DMS79 treated with DMSO at 0.1 percent for 48 hours (cell line): ENCODE measurements at regions not wholly inside any gene's neighbourhood (a gene's known extent, or its start where the extent isn't known, plus 50 kb on each side); places are given as distances from the start of the nearest gene placed in this dataset.

Experiments used
- DNase-seq: peaks from one replicate; lab custom pipeline; 2025; lab: John Stamatoyannopoulos, UW

DNA sequence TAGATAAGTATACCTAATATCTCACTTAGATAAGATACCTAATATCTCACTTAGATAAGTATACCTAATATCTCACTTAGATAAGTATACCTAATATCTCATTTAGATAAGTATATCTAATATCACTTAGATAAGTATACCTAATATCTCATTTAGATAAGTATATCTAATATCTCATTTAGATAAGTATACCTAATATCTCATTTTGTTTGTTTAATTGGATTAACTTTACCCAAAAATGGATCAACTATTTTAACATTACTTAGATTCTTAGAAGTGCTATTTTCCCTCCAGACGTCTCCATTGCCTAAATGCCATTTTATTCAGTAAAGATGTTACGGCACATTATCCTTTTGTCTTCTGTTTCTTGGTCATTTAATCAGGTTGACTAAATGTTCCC lies 346.4 kb downstream of the CHRM3 start:
- DNase-seq: no peak

DNA sequence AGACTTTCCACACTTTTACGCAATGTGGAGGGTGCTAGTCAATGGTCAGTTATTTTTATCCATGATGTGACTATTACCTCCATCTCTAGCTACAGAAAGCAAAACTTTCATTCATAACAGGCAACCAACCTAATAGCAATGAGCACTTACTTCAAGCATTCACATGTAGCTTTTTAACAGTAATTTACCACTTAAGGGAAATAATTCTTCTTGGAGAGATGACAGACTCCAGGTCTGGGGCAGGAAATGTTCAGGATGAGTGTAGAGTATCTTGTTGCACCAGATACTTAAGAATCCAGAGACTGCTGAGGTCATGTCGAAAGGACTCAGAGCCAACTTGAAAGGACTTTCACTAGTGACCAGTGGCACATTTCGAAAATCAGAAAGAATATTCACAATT lies 347.6 kb downstream of the CHRM3 start:
- no peak for DNase-seq

DNA sequence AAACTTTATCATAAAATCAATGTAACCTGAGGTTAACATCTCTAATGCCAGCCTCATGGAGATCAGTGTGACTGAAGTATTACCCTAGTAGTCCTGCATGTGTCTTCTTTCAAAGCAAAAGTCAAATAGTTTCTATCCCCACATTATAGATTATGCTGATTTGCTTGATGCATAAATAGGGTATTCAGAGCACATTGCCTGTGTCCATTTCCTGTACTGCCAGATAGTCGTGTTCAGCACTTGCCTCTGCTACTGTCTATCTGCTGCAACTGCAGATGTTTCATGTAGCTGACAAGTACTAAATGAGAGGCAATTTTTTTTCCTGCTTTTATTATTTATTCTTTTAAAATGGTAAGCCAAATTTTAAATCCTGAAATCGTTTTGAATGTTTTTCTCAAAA lies 348.7 kb downstream of the CHRM3 start:
- DNase-seq: no peak

DNA sequence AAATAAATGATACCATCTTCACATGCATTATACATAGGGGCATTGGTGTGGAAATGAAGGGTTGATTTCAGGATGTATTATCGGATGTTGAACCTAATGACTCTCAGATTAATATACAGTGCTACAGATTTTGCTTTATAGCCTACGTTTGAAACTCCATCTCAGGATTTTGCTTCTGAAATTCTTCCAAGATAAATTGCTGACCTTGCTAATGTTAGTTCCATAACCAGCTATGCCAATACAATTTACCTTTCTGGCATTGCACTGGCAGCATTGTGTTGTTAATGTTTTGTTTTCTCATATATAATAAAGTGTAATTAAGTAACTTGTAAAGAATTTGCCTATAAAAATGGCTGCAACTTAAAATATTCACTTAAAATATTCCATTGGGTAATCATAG lies 350.1 kb downstream of the CHRM3 start:
- no peak for DNase-seq

DNA sequence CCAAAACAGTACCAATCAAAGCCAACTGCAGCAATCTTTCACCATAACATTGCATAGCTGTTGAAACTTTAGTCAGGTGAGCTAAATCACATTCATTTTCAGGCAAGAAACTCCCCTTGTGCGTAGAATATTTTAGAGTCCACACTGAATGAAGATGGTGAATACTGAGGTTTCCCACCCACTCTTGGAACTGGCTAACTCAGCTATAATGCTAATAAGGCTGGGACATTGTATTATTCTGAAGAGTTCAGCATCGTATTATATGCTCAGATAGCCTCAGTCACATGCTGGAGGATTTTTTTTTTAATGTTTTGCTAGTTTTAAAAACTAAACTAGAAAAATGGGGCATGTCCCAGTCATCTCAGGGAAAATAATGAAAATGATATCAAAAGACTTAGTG lies 352.3 kb upstream of the FMN2 start:
- no peak for DNase-seq

DNA sequence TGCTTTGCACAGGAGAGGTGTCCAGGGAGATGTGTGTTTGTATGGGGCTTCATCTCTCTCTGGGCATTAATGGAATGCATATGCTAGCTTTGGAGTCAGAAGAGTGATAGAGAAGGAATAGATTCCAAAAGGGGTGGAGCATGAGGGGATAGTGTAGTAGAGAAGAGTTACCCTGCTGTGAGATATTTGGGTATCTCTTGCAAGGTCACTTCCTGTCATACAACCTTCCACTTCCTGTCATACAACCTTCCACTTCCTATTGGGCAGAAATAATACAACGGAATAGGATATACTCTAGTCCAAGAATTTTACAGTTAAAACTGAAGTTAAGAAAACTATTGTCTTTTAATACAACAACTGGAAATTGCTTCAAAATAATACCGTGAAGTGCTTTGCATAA lies 351.8 kb upstream of the FMN2 start:
- DNase-seq: no peak

DNA sequence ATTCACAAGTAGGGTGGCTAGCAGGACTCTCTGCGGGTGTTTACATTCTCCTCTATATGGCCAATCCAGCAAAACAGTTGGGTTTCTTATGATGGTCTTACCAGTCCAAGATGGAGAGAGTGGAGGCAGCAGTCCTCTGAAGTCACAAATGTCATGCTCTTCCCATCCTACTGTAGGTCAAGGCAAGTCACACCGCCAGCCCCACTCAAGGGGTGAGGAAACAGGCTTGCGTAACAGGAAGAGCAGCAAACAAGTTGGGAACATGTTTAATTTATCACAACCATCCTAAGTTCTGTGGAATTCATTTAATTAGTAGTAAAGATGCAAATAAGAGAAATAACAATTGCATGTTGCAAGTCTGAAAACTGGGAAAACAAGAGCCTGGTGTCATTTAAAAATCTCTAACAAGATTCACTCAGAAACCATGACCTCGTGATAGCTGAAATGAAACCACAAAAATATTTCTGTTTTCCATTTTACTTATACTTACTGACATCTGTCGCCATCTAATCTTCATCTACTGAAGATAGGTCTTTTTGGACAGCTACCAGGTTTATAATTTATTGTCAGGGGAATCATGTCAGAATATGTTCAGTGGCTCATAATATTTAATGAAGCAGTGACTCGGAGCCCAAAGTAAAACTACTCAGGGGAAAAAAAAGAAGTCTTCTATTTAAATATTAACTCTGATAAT lies 349.1 kb upstream of the FMN2 start:
- no peak for DNase-seq

DNA sequence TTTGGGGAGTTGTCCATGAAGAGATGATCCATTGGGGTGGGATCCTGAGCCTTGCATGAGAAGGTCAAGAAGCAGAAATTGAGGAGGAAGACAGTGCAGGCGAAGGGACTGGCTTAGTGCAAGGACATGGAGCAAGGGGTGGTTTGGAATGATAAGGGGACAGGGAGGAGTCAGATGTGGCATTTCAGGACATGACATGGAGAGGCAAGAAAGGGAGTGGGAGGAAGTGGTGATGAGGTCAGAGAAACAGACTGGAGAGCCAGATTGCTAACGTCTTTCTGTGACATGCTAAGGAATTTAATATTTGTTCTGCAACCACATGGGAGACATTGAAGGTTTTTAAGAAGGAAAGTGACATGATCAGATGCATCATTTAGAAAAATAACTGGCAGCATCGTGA lies 346.8 kb upstream of the FMN2 start:
- DNase-seq: no peak

DNA sequence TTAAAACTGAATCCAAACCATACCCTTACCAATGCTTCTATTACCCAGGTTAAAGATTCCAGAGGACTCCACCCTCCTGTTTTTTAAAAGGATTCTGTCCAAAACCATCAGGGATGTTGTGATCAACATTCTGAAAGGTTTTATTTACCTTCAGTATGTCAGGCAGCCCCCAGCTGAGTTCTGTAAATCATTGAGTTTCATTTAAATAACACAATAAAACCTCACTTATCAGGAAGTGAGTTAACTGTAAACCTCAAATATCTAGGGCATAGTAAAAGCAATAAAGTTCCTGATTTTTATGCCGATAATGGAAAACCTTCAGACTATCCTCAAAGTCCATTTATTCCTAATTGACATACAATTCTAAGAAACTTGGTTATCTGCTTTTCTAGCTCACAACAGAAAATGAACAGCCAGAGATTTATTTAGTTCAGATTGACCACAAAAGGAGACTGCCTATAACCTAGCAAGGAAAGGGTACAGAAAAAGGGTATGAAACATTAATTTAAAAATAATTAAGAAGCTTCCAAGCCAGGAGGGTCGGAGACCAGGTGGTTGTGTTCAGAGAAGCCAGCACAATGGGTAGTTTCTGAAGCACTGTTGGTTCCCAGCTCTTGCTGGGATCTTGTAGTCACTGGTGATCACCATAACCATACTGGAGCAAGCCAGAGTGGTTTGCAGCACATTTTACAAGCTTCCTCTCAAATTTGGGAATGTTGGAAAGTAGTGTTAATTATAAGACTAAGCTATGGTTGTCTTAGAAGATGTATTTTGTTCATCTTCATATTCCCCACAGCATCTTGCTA lies 336.4 kb upstream of the FMN2 start:
- no peak for DNase-seq

DNA sequence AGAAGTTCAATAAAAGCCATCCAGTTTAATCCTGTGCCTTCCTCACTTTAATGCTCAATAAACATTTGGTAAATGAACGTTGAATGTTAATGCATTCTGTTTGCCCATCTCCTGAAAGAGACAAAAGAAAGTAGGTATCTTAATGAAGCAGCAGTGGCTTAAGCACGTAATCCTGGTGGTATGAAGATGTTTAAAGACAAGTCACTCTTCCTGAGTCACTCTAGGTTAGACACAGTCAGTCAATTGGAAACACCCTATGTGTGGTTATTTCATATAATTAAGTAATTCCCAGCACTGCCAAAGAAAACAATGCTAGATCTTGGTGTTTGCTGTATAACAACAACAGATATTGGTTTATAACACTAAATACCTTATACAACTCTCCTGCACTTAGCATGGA lies 334.0 kb upstream of the FMN2 start:
- DNase-seq: no peak

DNA sequence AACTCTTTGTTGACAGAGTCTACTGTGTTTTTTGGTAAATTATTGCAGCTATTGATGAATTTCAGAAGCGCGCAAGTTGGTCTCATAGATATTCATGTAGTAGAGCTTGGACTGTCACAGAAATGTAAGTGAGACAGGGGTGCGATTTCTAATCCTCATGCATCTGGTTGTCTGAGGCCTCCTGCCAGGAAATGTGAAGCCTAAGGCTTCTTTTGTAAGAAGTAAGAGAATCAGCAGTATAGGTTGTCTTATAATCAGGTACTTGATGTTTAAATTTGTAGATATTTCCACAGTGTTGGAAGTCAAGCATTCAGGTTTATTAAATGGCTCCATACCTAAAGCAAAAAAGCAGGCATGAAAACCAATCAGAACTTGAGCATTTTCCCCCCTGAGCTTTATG lies 332.9 kb upstream of the FMN2 start:
- no peak for DNase-seq

DNA sequence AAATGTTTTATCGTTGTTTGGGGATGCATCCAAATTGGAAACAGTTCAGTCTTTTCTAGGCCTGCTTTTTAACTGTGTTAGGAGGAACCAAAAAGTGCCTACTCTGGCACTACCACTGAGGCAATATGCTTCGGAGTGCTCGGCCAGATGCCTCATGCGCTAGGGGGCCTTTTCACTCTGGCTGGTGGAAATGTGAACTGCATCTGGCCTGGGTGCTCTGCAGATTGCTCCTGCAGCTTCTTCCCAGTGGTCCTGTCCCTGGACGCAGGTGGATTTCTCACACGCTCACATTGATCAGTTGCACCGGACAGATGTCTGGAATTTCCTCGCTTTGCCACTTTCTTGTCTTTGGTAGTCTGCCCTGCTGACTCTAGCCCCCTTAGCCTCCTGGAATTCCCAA lies 330.2 kb upstream of the FMN2 start:
- DNase-seq: no peak

DNA sequence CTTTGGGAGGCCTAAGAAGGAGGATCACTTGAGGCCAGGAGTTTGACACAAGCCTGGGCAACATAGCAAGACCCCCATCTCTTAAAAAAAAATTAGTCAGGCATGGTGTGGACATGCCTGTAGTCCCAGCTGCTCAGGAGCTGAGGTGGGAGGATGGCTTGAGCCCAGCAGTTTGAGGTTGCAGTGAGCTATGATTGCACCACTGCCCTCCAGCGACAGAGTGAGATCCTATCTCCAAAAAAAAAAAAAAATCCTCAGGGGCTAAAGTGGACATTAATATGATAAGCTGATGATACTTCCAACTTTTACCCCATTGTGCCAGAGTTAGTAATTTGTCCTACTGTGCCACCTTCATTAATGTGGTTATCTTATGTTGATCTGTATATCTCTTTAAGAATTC lies 327.8 kb upstream of the FMN2 start:
- DNase-seq: no peak

DNA sequence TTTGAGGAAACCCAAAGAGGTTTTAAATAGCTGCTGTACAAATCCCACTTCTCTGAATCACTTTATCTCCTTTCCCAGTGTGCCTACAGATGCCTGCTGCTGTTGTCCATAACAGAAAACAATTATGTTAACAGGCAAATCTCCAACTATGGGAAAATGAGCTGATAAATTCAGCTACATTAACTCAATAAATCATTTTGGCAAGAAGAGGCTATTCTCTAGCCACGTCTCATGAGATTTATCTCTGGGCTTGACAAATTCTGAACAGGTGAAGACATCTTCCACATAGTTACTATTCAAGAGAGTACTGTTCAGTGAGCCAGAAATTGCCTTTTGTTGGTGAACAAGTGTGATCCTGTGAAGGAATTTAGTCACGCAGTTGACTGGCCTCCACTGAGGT lies 327.1 kb upstream of the FMN2 start:
- no peak for DNase-seq

DNA sequence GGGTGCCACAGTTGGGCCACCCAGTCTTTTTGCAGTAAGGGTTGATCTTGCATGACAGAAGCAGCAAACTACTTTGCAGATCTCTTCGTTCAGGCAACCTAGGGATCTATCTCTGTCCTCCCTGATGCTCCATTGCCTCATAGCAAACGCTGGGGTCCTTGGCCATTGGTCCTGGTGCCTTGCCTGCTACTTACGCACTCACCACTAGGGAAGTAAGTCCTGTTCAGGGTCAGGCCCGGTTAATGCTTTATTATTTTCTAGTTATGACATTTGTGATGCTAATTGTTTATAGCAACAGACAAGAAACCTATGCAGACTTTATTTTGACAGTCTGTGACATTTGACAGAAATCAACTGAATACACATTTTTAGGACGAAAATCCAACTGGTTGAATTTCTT lies 326.5 kb upstream of the FMN2 start:
- DNase-seq: no peak

DNA sequence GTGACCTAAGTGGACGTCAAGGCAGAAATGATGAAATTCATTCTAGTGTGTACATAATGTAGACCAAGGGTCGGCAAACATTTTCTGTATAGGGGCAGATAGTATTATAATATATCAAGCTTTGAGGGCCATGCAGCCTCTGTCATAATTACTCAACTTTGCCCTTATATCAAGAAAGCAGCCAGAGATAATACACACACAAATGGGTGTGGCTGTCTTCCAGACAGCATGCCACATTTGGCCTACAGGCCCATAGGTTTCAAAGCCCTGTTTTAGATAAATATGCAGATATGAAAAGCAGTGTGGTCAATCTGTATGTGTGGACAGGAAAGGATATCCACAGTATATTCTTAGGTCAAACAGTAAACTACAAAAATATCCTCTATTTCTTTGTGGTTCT lies 320.1 kb upstream of the FMN2 start:
- DNase-seq: no peak

DNA sequence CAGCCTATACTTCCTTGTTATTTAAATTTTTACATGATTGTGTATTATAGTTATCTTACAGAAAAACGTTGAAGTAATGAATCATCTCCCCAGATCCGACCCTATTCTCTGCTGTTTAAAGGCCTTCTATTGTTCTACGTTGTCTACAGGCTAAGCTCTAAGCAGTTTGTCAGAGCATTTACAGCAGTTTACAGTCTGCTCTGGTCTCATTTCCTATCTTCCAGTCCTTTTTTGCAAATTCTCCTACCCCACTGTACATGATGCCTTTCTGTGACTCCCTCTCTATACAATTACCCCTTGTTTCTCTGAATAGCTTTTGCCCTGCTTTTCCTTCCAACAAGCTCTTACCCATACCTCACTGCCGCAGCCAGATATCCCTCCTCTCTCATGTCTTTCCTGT lies 319.2 kb upstream of the FMN2 start:
- no peak for DNase-seq

DNA sequence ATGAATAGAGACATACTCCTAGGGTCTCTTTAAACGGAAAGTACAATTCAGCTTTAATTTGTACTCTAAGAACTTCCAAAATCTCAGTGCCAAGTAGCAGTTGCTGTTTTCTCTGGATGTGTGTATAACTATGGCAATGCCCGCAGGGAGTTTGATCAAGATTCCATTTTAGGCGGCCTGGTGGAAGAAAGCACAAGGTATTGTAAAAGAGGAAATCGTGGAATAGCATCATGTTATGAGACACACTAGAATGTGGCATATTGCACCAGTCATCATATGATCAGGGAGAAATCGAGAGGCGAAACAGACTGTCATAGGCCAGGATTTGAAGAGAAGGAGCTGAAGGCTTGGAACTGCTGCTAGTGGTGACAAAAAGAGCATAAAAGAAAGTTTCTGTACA lies 316.2 kb upstream of the FMN2 start:
- no peak for DNase-seq

DNA sequence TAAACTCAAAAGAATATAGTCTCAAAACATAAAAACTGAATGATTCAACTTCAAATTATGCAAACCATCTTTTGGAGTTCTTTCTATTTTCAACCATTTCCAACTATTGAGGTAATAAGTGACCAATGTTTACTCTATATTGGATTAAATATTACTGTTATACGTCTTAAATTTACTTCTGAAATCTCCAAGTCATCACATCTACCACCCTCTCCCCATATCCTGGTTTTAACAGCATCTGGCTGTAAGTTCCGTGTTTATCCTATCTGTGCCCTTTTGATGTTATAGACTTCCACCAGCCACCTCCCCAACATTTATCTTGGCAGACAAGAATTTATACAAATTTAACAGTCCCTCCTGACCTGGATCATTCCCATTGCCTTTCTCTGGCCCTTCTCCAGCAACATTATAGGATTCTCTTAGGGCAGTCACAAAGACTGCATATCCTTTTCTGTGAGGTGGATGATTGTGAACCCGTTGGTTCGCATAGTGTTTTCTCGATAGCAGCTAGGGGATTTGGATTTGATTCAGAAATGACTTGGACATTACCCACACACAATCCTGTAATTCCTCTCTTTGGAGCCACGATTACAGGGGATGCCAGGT lies 313.4 kb upstream of the FMN2 start:
- no peak for DNase-seq

DNA sequence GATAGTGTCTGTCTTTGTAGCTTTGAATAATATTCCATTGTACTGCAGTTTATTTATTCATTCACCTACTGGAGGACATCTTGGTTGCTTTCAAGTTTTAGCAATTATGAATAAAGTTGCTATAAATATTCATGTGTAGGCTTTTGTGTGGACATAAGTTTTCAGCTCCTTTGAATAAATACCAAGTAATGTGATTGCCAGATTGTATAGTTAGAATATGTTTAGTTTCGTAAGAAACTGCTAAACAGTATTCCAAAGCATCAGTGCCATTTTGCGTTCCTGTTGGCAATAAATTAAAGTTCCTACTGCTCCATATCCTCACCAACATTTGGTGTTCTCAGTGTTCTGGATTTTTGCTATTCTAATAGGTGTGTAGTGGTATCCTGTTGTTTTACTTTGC lies 311.7 kb upstream of the FMN2 start:
- DNase-seq: no peak

DNA sequence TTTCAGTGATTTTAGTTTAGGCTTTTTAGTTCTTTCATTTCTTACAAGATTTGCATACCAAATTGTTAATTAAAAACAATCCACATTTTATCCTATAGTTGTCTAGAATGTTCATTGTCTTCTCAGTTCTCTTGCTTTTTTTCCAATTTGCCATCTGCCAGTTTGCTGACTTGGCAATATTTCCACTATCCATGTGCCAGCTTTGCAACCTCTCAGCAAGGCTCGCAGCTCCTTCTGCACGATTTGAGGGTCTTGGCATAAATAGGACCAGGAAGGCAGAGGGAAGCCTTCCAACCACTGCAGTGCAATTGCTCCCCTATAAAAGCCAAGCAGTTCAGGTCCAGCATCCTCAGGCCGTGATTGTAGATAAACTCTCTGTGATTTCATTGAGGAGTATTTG lies 306.8 kb upstream of the FMN2 start:
- no peak for DNase-seq

DNA sequence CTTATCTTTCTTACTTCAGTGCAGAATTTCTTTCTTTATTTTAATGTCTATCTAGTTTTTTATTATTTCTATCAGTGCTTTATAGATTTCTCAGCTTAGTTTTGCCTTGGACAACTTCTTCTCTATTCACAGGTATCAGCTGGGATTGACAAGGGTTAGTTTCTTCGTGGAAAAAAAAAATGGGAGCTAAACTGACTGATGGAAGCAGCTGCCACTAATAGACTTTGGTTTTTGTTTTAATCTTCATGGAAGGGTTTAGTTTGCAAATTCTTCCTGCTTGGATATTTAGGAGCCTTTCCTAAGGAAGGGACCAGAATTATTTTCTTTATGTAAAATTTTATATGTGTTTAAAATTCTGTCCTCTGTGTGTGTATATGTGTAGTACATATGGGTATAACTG lies 306.1 kb upstream of the FMN2 start:
- DNase-seq: no peak

DNA sequence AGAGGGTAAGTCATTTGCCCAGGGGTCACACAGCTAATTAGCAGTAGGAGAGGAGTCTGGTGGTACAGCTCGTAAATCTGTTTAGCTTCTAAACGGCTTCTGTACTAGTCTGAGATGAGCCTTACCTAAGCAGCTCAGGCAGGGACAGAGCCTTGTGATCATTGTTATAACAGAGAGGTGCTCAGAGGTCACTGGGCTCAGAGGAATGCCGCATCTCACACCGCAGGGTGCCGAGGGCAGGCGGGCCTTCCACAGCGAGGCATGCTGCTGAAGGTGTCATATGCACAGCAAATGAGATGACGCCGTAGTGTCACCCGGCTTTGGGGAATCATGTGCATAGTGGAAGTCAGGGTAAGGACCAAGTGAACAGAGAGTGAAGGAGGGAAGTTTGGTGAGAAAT lies 305.2 kb upstream of the FMN2 start:
- DNase-seq: no peak

DNA sequence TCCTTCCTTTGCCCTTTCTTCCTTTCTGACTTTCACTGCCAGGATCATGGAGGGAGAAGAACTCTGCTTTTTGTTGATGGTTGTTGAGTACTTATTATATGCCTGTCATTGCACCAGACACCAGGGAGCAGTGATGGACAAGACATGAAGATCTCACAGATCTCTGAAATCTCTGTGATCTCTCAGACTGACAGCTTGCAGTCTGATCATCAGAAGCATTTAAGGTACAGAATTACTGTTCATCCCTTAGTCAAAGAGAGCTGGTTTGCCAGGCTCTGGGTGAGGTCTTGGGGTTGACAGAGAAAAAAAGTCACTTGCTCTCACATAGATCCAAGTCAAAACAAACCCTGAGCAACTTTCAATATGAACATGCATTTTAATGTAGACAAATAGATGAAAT lies 299.5 kb upstream of the FMN2 start:
- DNase-seq: no peak
